CD4-positive, alpha-beta T cell (primary cell): ENCODE measurements at regions not wholly inside any gene's neighbourhood (a gene's known extent, or its start where the extent isn't known, plus 50 kb on each side); places are given as distances from the start of the nearest gene placed in this dataset.

ENCODE experiments used
- ATAC-seq: fragments of 200-7000 bp; cut with Tn5 transposase; one replicate; pipeline ENCODE4 v1.10.0; 2022; ENCODE audit warnings: mild to moderate bottlenecking; ENCODE audit not compliant: poor library complexity
- CTCF ChIA-PET: fragments of 350-600 bp; sonication (Branson Sonifier 250); formaldehyde crosslinking; loops from one replicate; lab custom pipeline; 2021; ENCODE audit warnings: antibody characterized with exemption, inconsistent platforms; lab: Charles Lee
- POLR2A ChIA-PET: fragments of 350-600 bp; sonication (Branson Sonifier 250); formaldehyde crosslinking; loops from one replicate; lab custom pipeline; 2021; ENCODE audit warnings: antibody characterized with exemption, inconsistent platforms; lab: Charles Lee
- DNase-seq, 14 experiments: peaks; one replicate each; pipeline ENCODE4 v3.0.0-alpha.2; 2013 to 2020; ENCODE audit warnings: mixed read lengths in 2 of 14
- H3K27ac ChIP-seq, 2 donors: one replicate each; pipeline versions ENCODE4 v1.5.1 to v1.7.0; 2013; ENCODE audit warnings: low read length in 2 of 2, low read depth in 1 of 2, mild to moderate bottlenecking in 1 of 2
- H3K27me3 ChIP-seq, 2 experiments: 1 replicate in 1 of 2; 2 replicates in 1 of 2; pipeline versions ENCODE4 v1.6.1 to v1.7.0; 2013; ENCODE audit warnings: low read length in 2 of 2, control low read depth in 1 of 2, mild to moderate bottlenecking in 1 of 2, moderate library complexity in 1 of 2; ENCODE audit not compliant: insufficient read depth in 2 of 2, control insufficient read depth in 1 of 2
- H3K36me3 ChIP-seq: one replicate; pipeline ENCODE4 v1.6.1; 2013; ENCODE audit warnings: low read length, control low read depth; ENCODE audit not compliant: insufficient read depth
- H3K4me1 ChIP-seq: one replicate; pipeline ENCODE4 v1.6.1; 2013; ENCODE audit warnings: low read length, control low read depth; ENCODE audit not compliant: insufficient read depth
- H3K4me3 ChIP-seq: one replicate; pipeline ENCODE4 v1.5.1; 2013; ENCODE audit warnings: mild to moderate bottlenecking, low read length, moderate library complexity
- H3K9me3 ChIP-seq, 2 experiments: 1 replicate in 1 of 2; 2 replicates in 1 of 2; pipeline versions ENCODE4 v1.6.1 to v1.7.0; 2013; ENCODE audit warnings: low read length in 2 of 2, mild to moderate bottlenecking in 2 of 2, control low read depth in 1 of 2, moderate library complexity in 1 of 2; ENCODE audit not compliant: control insufficient read depth in 1 of 2, insufficient read depth in 1 of 2
- H3K27ac Mint-ChIP-seq: one replicate; pipeline ENCODE4 v1.8.0; 2020; ENCODE audit warnings: mixed read lengths
- H3K27me3 Mint-ChIP-seq: one replicate; pipeline ENCODE4 v1.8.0; 2021; ENCODE audit warnings: mixed read lengths
- H3K36me3 Mint-ChIP-seq: one replicate; pipeline ENCODE4 v1.8.0; 2021; ENCODE audit warnings: low read depth, mixed read lengths
- H3K4me1 Mint-ChIP-seq: one replicate; pipeline ENCODE4 v1.8.0; 2021; ENCODE audit warnings: low read depth, mixed read lengths
- H3K4me3 Mint-ChIP-seq: one replicate; pipeline ENCODE4 v1.8.0; 2020; ENCODE audit warnings: mild to moderate bottlenecking, mixed read lengths
- H3K9me3 Mint-ChIP-seq: one replicate; pipeline ENCODE4 v1.8.0; 2020; ENCODE audit warnings: mixed read lengths
- intact Hi-C, 2 experiments: fragments of 100-400 bp; cut with DNase I in 1 of 2; cut with micrococcal nuclease in 1 of 2; formaldehyde crosslinking; loops; one replicate each; pipeline versions ENCODE4 v1.15.1 to v1.9.0; 2023 to 2025; cut with DNase I, micrococcal nuclease
- TF ChIP-seq, protein P1 (sequence below): fragments of 200-600 bp; IDR thresholded peaks from one replicate; pipeline ENCODE4 v1.8.0; 2022; ENCODE audit warnings: antibody characterized with exemption, mild to moderate bottlenecking

DNA sequence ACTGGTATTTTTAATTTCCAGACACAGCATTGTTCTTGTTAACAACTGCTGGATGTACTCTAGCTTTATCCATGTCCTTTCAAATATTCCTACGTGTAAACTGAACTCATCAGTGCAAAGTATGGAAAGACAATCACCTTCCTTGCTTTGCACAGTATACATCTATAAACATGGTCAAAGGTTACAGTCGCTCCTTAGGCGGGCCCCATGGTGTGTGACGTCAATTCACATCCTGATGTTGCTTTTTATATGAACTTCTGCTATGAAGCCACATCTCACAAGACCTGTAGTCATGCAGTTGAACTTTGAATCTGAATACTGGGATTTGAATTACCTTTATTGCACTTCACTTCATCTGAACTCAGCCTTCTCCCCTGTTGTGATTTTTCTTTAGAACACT is 447.6 kb upstream of the PSMD7 start:
- Mint-ChIP-seq H3K27me3 (peaks cover 3% of the 10 kb centered on the region), H3K4me1 (no peaks in the 10 kb centered on the region), H3K4me3 (no peak overlapping the region), H3K36me3 (no peaks in the 10 kb centered on the region), H3K9me3 (no peaks in the 10 kb centered on the region), H3K27ac (no peak overlapping the region)
- ChIA-PET CTCF (no interaction called here), POLR2A (no interaction called here)
- no peaks in the 10 kb centered on the region for H3K27me3 ChIP-seq
- H3K4me3 ChIP-seq, result no peak overlapping the region
- no peak for ATAC-seq
- no peaks in the 10 kb centered on the region for H3K36me3 ChIP-seq
- no peaks in the 10 kb centered on the region for H3K4me1 ChIP-seq
- TF ChIP-seq, protein P1, sequence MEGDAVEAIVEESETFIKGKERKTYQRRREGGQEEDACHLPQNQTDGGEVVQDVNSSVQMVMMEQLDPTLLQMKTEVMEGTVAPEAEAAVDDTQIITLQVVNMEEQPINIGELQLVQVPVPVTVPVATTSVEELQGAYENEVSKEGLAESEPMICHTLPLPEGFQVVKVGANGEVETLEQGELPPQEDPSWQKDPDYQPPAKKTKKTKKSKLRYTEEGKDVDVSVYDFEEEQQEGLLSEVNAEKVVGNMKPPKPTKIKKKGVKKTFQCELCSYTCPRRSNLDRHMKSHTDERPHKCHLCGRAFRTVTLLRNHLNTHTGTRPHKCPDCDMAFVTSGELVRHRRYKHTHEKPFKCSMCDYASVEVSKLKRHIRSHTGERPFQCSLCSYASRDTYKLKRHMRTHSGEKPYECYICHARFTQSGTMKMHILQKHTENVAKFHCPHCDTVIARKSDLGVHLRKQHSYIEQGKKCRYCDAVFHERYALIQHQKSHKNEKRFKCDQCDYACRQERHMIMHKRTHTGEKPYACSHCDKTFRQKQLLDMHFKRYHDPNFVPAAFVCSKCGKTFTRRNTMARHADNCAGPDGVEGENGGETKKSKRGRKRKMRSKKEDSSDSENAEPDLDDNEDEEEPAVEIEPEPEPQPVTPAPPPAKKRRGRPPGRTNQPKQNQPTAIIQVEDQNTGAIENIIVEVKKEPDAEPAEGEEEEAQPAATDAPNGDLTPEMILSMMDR, result no peak
- H3K9me3 ChIP-seq, result peaks cover 0 to 5% of the 10 kb centered on the region in 2 experiments
- H3K27ac ChIP-seq, result no peak overlapping the region
- DNase-seq, result no peak
- intact Hi-C loops, result no loop called here

DNA sequence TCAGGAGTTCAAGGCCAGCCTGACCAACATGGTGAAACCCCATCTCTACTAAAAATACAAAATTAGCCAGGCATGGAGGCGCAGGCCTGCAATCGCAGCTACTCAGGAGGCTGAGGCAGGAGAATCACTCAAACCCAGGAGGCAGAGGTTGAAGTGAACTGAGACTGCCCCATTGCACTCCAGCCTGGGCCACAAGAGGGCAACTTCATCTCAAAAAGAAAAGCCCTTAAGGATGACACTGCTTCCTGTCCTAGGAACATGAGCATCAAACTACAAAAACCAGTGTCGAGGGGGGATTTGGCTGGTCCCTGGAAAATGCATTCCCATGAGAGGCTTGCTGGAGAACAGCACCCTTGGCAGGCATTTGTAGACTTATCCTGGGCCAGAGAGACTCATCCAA is 449.5 kb upstream of the PSMD7 start:
- Mint-ChIP-seq H3K4me1 (no peaks in the 10 kb centered on the region), H3K27me3 (no peaks in the 10 kb centered on the region), H3K9me3 (no peaks in the 10 kb centered on the region), H3K27ac (no peak overlapping the region), H3K4me3 (no peak overlapping the region), H3K36me3 (no peaks in the 10 kb centered on the region)
- Histone ChIP-seq H3K36me3 (no peaks in the 10 kb centered on the region), H3K4me3 (no peak overlapping the region), H3K9me3 (peaks cover 0 to 5% of the 10 kb centered on the region in 2 experiments), H3K27ac (no peak overlapping the region), H3K27me3 (no peaks in the 10 kb centered on the region), H3K4me1 (no peaks in the 10 kb centered on the region)
- intact Hi-C loops, result no loop called here
- POLR2A ChIA-PET, result no interaction called here
- DNase-seq, result no peak
- TF ChIP-seq, protein P1, result no peak
- CTCF ChIA-PET, result no interaction called here
- no peak for ATAC-seq

DNA sequence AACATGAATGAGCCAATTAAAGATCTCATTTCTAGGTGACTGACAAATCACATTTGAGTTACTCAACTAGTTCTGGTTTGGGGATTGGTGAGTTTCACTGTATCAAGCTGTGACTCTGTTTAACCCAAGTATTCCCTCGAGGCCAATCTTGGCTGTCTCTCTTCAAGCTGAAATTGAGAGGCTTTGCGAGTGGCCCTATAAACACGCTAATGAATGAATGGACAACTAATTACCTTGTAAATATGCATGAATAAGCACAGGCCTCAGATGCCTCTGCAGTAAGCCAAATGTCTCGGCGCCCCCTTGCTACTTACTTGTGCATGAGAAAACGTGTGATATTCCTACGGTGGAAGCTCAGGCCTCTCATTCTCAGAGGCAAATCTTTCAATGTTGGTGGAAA is 450.3 kb upstream of the PSMD7 start:
- intact Hi-C loops, result no loop called here
- Mint-ChIP-seq H3K9me3 (no peaks in the 10 kb centered on the region), H3K4me3 (no peak overlapping the region), H3K27me3 (no peaks in the 10 kb centered on the region), H3K4me1 (no peaks in the 10 kb centered on the region), H3K36me3 (no peaks in the 10 kb centered on the region), H3K27ac (no peak overlapping the region)
- Histone ChIP-seq H3K27me3 (no peaks in the 10 kb centered on the region), H3K4me1 (no peaks in the 10 kb centered on the region), H3K4me3 (no peak overlapping the region), H3K9me3 (peaks cover 0 to 7% of the 10 kb centered on the region in 2 experiments), H3K27ac (no peak overlapping the region), H3K36me3 (no peaks in the 10 kb centered on the region)
- DNase-seq (no peak), ATAC-seq (no peak)
- ChIA-PET POLR2A (no interaction called here), CTCF (no interaction called here)
- TF ChIP-seq, protein P1, result no peak
